ENCODE measurements at regions not wholly inside any gene's neighbourhood (a gene's known extent, or its start where the extent isn't known, plus 50 kb on each side); places are given as distances from the start of the nearest gene placed in this dataset.

DNA sequence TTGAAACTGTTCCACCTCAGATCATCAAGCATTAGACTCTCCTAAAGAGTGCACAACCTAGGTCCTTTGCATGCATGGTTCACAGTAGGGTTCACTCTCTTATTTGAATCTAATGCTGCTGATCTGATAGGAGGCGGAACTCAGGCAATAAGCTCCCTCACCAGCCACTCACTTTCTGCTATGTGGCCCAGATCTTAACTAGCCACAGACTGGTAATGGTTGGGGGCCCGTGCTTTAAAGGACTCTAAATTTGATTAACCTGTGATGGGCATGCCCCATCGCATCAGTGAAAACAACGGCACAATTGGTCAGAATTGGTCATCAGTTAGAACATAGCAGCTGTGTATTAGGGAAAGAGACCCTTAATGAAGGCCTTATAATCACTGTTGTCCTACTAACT, 753.7 kb upstream of the SORCS1 start:
- TF ChIP-seq, protein P1, sequence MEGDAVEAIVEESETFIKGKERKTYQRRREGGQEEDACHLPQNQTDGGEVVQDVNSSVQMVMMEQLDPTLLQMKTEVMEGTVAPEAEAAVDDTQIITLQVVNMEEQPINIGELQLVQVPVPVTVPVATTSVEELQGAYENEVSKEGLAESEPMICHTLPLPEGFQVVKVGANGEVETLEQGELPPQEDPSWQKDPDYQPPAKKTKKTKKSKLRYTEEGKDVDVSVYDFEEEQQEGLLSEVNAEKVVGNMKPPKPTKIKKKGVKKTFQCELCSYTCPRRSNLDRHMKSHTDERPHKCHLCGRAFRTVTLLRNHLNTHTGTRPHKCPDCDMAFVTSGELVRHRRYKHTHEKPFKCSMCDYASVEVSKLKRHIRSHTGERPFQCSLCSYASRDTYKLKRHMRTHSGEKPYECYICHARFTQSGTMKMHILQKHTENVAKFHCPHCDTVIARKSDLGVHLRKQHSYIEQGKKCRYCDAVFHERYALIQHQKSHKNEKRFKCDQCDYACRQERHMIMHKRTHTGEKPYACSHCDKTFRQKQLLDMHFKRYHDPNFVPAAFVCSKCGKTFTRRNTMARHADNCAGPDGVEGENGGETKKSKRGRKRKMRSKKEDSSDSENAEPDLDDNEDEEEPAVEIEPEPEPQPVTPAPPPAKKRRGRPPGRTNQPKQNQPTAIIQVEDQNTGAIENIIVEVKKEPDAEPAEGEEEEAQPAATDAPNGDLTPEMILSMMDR (IDR thresholded peaks at IDR 0.05): no peak
- ChIA-PET POLR2A (no interaction called here), CTCF (no interaction called here)
- intact Hi-C loops (cut with micrococcal nuclease): no loop called here
- DNase-seq (no peak), ATAC-seq (ENCODE audit: low read depth) (no peak)
- Mint-ChIP-seq H3K36me3 (ENCODE audit: low read depth) (no peaks in the 10 kb centered on the region), H3K27me3 (peaks cover 13% of the 10 kb centered on the region), H3K4me3 (no peak overlapping the region), H3K27ac (no peak overlapping the region), H3K9me3 (peaks cover 20% of the 10 kb centered on the region), H3K4me1 (no peaks in the 10 kb centered on the region)

DNA sequence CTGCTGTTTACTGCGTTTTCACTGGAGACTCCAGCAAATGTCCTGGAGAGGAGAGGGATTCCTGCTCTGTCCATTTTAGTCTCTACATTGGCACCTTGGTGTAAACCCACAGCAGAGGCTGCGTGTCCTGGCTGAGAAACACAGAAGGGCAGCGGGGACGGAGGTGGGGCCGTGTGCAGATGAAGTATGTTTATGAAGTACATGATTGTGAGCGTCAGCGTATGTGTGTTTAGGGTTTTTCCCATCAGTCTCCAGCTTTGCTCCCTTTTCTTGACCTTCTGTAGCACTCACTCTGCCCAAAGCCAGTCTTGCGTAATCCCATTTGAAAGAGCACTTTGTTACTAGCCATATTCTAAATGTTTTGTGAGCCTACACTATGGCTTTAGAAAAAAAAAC, 750.7 kb upstream of the SORCS1 start:
- ATAC-seq (ENCODE audit: low read depth): no peak
- Mint-ChIP-seq H3K27me3 (peaks cover 14% of the 10 kb centered on the region), H3K4me3 (no peak overlapping the region), H3K36me3 (ENCODE audit: low read depth) (no peaks in the 10 kb centered on the region), H3K9me3 (peaks cover 20% of the 10 kb centered on the region), H3K4me1 (no peaks in the 10 kb centered on the region), H3K27ac (no peak overlapping the region)
- CTCF ChIA-PET: no interaction called here
- DNase-seq: no peak
- intact Hi-C loops (cut with micrococcal nuclease): no loop called here
- TF ChIP-seq, protein P1 (IDR thresholded peaks at IDR 0.05): no peak
- POLR2A ChIA-PET: no interaction called here

DNA sequence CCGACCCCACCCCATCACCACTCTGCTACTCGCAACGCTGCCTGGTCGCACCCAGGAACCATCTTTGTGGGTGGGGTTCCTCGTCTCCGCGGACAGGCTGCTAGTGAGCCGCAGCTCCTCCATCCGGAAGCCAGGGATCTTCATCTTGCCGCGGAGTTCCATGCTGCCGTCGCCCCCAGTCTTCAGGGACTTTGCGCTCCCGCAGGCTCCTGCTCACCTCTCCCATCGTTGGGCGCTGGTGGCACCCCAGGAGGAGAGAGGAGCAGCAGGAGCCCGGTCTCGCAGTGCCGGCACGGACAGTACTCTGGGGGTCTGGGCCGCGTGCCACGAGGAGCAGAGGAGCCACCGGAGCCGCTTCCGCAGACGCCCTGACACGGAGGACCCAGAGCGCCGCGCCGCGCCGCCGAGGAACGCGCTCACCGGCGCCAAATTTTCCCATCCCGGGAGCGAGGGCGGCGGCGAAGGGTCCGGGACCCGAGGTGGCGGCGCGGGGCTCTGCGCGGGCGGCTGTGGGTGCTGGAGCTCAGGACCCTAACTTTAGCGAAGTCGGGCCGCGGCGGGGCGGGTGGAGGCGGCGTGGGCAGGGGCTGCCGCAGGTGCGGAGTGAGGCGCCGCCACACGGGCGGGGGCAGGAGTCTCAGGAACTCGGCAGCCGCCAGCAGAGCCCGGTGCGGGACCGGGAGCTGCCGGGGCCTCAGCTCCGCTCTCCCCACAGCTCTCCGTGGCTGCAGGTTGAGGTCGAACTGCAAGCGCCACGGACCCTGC, 750.1 kb upstream of the SORCS1 start:
- DNase-seq (no peak), ATAC-seq (ENCODE audit: low read depth) (no peak)
- POLR2A ChIA-PET: no interaction called here
- Mint-ChIP-seq H3K4me3 (no peak overlapping the region), H3K27me3 (peaks cover 14% of the 10 kb centered on the region), H3K9me3 (peaks cover 19% of the 10 kb centered on the region), H3K27ac (no peak overlapping the region), H3K4me1 (no peaks in the 10 kb centered on the region), H3K36me3 (ENCODE audit: low read depth) (no peaks in the 10 kb centered on the region)
- TF ChIP-seq, protein P1 (IDR thresholded peaks at IDR 0.05): no peak
- CTCF ChIA-PET: no interaction called here
- intact Hi-C loops (cut with micrococcal nuclease): no loop called here

DNA sequence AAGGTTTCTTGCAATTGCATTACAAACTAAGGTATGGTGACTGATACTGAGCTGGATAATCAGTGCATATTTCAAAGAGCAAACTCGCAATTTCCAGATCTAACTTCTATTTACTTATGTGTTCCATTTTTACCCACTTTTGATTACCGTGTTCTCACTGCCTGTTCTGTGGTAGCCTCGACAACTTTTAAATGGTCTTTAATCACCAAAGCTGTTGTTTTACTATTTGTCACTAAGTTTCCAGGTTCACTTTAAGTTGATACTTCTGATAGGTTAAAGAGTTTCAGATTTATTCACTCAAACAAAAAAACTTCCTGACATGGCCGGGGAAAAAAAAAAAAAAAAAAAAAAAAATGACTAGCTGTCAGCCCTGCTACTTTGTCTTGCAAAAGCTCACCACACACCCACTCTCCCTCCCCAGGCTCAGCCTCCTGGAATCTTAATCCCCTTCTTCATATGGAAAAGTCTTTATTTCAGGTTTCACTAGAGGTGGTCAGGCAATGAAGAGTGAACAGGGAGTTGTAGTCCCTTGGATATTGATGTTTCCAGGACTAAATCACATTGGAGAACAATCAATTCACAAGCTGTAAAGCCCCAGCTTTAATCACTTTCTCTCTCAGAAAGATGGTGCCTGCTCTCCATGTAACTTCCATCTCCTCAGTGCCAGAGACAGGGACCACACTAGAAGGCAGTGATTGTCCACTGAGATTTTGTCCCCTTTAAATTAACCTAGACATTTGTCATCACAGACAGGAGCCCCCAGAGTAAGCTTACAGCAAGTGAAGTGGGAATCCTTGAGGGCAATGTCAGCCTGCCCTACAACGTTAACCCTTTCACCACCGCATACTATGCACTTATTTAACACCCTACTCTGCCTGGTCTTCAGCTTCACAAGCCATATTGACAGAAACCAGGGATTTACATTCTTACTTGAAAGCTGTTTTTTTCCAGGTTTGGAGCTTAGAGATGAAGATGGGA, 749.1 kb upstream of the SORCS1 start:
- intact Hi-C loops (cut with micrococcal nuclease): no loop called here
- Mint-ChIP-seq H3K4me1 (no peaks in the 10 kb centered on the region), H3K27me3 (peaks cover 14% of the 10 kb centered on the region), H3K27ac (no peak overlapping the region), H3K9me3 (peaks cover 10% of the 10 kb centered on the region), H3K4me3 (no peak overlapping the region), H3K36me3 (ENCODE audit: low read depth) (no peaks in the 10 kb centered on the region)
- ChIA-PET CTCF (no interaction called here), POLR2A (no interaction called here)
- TF ChIP-seq, protein P1 (IDR thresholded peaks at IDR 0.05): no peak
- no peak for ATAC-seq (ENCODE audit: low read depth)
- no peak for DNase-seq

DNA sequence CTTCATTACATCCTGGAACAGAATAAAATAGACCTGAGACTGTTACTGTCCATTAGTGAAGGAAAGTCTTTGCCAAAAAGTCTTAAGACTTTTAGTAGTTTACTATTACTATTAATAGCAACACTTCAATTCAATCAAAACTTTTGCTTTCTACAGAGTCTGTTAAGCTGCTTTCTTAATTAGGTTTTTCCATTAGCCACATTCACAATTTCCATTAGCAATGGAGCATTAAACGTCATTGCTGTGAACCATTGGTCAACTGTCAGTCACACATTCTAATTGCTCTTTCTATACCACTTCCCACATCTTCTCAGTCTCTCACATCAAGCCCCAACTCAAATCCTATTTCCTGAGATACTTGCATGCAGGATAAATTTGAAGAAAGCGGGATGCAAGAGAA, 736.6 kb upstream of the SORCS1 start:
- TF ChIP-seq, protein P1 (IDR thresholded peaks at IDR 0.05): no peak
- Mint-ChIP-seq H3K27ac (no peak overlapping the region), H3K4me3 (no peak overlapping the region), H3K27me3 (no peaks in the 10 kb centered on the region), H3K36me3 (ENCODE audit: low read depth) (no peaks in the 10 kb centered on the region), H3K4me1 (no peaks in the 10 kb centered on the region), H3K9me3 (no peaks in the 10 kb centered on the region)
- CTCF ChIA-PET: no interaction called here
- intact Hi-C loops (cut with micrococcal nuclease): no loop called here
- ATAC-seq (ENCODE audit: low read depth) (no peak), DNase-seq (no peak)
- POLR2A ChIA-PET: no interaction called here
